PC-3 (cell line): ENCODE measurements at regions not wholly inside any gene's neighbourhood (a gene's known extent, or its start where the extent isn't known, plus 50 kb on each side); places are given as distances from the start of the nearest gene placed in this dataset.

ENCODE experiments used
- ATAC-seq: fragments of 200-7000 bp; cut with Tn5 transposase; 2 replicates; pipeline ENCODE4 v1.9.1; 2020; ENCODE audit warnings: mild to moderate bottlenecking, moderate library complexity
- BruUV-seq: library from RNA; stranded (reverse); fragments of 400-500 nt; replicated peaks from 2 replicates; lab custom pipeline; 2021; lab: Mats Ljungman, UMichigan
- CTCF ChIA-PET: fragments of 300-600 bp; sonication (Branson Sonifier 250); formaldehyde crosslinking; loops from one replicate; lab custom pipeline; 2022; ENCODE audit warnings: antibody characterized with exemption; lab: Charles Lee
- POLR2A ChIA-PET: fragments of 300-600 bp; sonication (Branson Sonifier 250); formaldehyde crosslinking; loops from one replicate; lab custom pipeline; 2022; ENCODE audit warnings: antibody characterized with exemption; ENCODE audit not compliant: unreplicated experiment; lab: Charles Lee
- DNase-seq: peaks from one replicate; pipeline ENCODE4 v3.0.0-alpha.2; 2015
- H2AFZ ChIP-seq: fragments of 300-600 bp; sonication (generic); 2 replicates; pipeline ENCODE4 v1.6.0; 2016; ENCODE audit warnings: antibody characterized with exemption, low read length
- H3F3A ChIP-seq: fragments of 300-600 bp; sonication (generic); one replicate; pipeline ENCODE4 v1.6.0; 2017; ENCODE audit warnings: antibody characterized with exemption, low read length, control low read depth, mild to moderate bottlenecking; ENCODE audit not compliant: unreplicated experiment
- H3K27ac ChIP-seq: fragments of 300-600 bp; sonication (generic); 2 replicates; pipeline ENCODE4 v1.5.1; 2016; ENCODE audit warnings: mild to moderate bottlenecking, low read length
- H3K27me3 ChIP-seq: fragments of 300-600 bp; sonication (generic); 2 replicates; pipeline ENCODE4 v1.6.1; 2016; ENCODE audit warnings: low read length, mixed read lengths
- H3K36me3 ChIP-seq: fragments of 300-600 bp; sonication (generic); 2 replicates; pipeline ENCODE4 v1.6.1; 2016; ENCODE audit warnings: low read depth, mixed run types, low read length, mixed read lengths
- H3K4me1 ChIP-seq: fragments of 300-600 bp; sonication (generic); 2 replicates; pipeline ENCODE4 v1.5.1; 2016; ENCODE audit warnings: low read length; ENCODE audit not compliant: insufficient read depth
- H3K4me2 ChIP-seq: fragments of 300-600 bp; sonication (generic); 2 replicates; pipeline ENCODE4 v1.6.0; 2016; ENCODE audit warnings: low read length
- H3K4me3 ChIP-seq: fragments of 300-600 bp; sonication (generic); 2 replicates; pipeline ENCODE4 v1.5.1; 2016; ENCODE audit warnings: mild to moderate bottlenecking, low read length, mixed read lengths
- H3K79me2 ChIP-seq: fragments of 300-600 bp; sonication (generic); 2 replicates; pipeline ENCODE4 v1.6.1; 2017; ENCODE audit warnings: low read length, mixed read lengths
- H3K9ac ChIP-seq: fragments of 300-600 bp; sonication (generic); 2 replicates; pipeline ENCODE4 v1.6.0; 2016; ENCODE audit warnings: mild to moderate bottlenecking, low read length
- H3K9me2 ChIP-seq: fragments of 300-600 bp; sonication (generic); replicated peaks from 2 replicates; pipeline ENCODE4 v1.6.1; 2016; ENCODE audit warnings: mixed run types, low read length, mixed read lengths
- H3K9me3 ChIP-seq: fragments of 300-600 bp; sonication (generic); 2 replicates; pipeline ENCODE4 v1.6.1; 2016; ENCODE audit warnings: low read length, mixed read lengths
- H4K20me1 ChIP-seq: fragments of 300-600 bp; sonication (generic); 2 replicates; pipeline ENCODE4 v1.6.1; 2016; ENCODE audit warnings: low read length, mixed read lengths
- CTCF ChIP-seq: fragments of 300-600 bp; sonication (generic); conservative IDR thresholded peaks from 2 replicates; pipeline ENCODE4 v1.5.1; 2017; ENCODE audit warnings: antibody characterized with exemption, low read depth, mild to moderate bottlenecking, low read length
- EZH2 ChIP-seq: fragments of 300-600 bp; sonication (generic); IDR thresholded peaks from one replicate; pipeline ENCODE4 v1.6.1; 2017; ENCODE audit warnings: antibody characterized with exemption, mild to moderate bottlenecking, low read length; ENCODE audit not compliant: unreplicated experiment
- EZH2phosphoT487 ChIP-seq: fragments of 300-600 bp; sonication (generic); IDR thresholded peaks from 2 replicates; pipeline ENCODE4 v1.6.1; 2018; ENCODE audit warnings: mild to moderate bottlenecking, antibody characterized with exemption, low read length, borderline replicate concordance
- intact Hi-C: fragments of 100-400 bp; cut with micrococcal nuclease; formaldehyde crosslinking; loops from 2 replicates; pipeline ENCODE4 v1.9.0; 2023

GRCh38 chr11:24131698-24132097 lies 365.2 kb upstream of the LUZP2 start:
- DNase-seq = no peak
- intact Hi-C loops = no loop called here
- Histone ChIP-seq H3K9ac (no peak overlapping the region), H3K9me3 (no peaks in the 10 kb centered on the region), H3K4me1 (no peaks in the 10 kb centered on the region), H3K4me3 (no peak overlapping the region), H2AFZ (no peak overlapping the region), H3K9me2 (no peaks in the 10 kb centered on the region), H3K27ac (no peak overlapping the region), H3K79me2 (no peaks in the 10 kb centered on the region), H3F3A (no peaks in the 10 kb centered on the region), H3K27me3 (no peaks in the 10 kb centered on the region), H4K20me1 (no peaks in the 10 kb centered on the region), H3K4me2 (no peak overlapping the region), H3K36me3 (no peaks in the 10 kb centered on the region)
- no peak for ATAC-seq
- ChIA-PET CTCF (no interaction called here), POLR2A (interaction anchor here (0.6 kb wide), 1 partner anchor 163 kb away, joined by 3 read pairs; no protein-coding TSS in a partner anchor)
- TF ChIP-seq EZH2phosphoT487 (no peak), CTCF (no peak), EZH2 (no peak)
- BruUV-seq = no TSS peak

- BruUV-seq = no TSS peak
- Histone ChIP-seq H3K79me2 (no peaks in the 10 kb centered on the region), H3K9ac (no peak overlapping the region), H3K4me1 (no peaks in the 10 kb centered on the region), H3K36me3 (no peaks in the 10 kb centered on the region), H2AFZ (no peak overlapping the region), H3K9me3 (no peaks in the 10 kb centered on the region), H3K27me3 (no peaks in the 10 kb centered on the region), H3K9me2 (no peaks in the 10 kb centered on the region), H3K4me2 (no peak overlapping the region), H3F3A (no peaks in the 10 kb centered on the region), H4K20me1 (no peaks in the 10 kb centered on the region), H3K27ac (no peak overlapping the region), H3K4me3 (no peak overlapping the region)
- TF ChIP-seq CTCF (no peak), EZH2 (no peak), EZH2phosphoT487 (no peak)
- DNase-seq (peak; percentile 4), ATAC-seq (no peak)
- CTCF ChIA-PET = no interaction called here
- POLR2A ChIA-PET = no interaction called here
- intact Hi-C loops = no loop called here
Measured at GRCh38 chr11:24132471-24132870, 364.4 kb upstream of the LUZP2 start.

GRCh38 chr11:24134879-24135589 lies 361.8 kb upstream of the LUZP2 start:
- no peaks in the 10 kb centered on the region for H3K36me3 ChIP-seq
- ChIA-PET POLR2A (no interaction called here), CTCF (no interaction called here)
- H3K27me3 ChIP-seq = no peaks in the 10 kb centered on the region
- H2AFZ ChIP-seq = no peak overlapping the region
- H3K9me2 ChIP-seq = no peaks in the 10 kb centered on the region
- no peak for DNase-seq
- no peaks in the 10 kb centered on the region for H4K20me1 ChIP-seq
- no peak overlapping the region for H3K9ac ChIP-seq
- no TSS peak for BruUV-seq
- H3F3A ChIP-seq = no peaks in the 10 kb centered on the region
- intact Hi-C loops = no loop called here
- no peaks in the 10 kb centered on the region for H3K4me1 ChIP-seq
- ATAC-seq = no peak
- no peaks in the 10 kb centered on the region for H3K9me3 ChIP-seq
- H3K4me2 ChIP-seq = no peak overlapping the region
- H3K79me2 ChIP-seq = no peaks in the 10 kb centered on the region
- TF ChIP-seq EZH2phosphoT487 (no peak), CTCF (no peak), EZH2 (no peak)
- no peak overlapping the region for H3K4me3 ChIP-seq
- no peak overlapping the region for H3K27ac ChIP-seq
